ENCODE measurements at regions not wholly inside any gene's neighbourhood (a gene's known extent, or its start where the extent isn't known, plus 50 kb on each side); places are given as distances from the start of the nearest gene placed in this dataset.
"Not testable (repeated sequence)": the region's sequence is repeated elsewhere in the genome, so short reads cannot be mapped to it uniquely, and the experiment has no call there.

DNA sequence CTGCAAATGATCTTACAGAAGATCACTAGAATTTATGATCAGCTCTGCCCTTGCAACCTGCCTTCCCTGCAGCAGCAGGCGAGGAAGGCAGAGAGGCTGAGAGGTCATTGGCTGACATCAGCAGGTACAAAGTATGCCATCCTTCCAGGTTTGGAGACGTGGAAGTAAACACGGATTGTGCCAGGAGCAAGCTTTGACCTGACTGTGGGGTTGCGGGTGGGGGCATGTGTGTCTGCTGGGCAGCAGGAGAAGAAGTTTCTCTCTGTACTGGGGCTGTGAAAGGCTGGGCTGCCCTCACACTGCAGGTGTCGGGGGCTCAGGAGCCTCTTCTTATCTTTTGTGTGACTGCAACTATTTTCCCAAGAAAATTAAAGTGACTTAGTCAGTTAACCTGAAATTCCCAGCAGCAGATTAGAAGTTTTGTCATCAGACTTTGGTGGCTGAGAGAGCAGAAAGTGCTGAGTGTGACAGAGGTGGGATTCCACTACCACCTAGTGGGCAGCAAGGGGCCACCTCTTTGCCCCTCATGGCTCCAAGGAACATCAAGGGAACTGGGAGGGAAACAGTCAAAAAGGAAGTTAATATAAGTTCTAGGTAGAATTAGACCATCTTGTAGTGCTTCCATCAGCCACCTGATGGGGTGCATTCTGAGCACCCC lies 565.9 kb downstream of the ETS1 start:
- no peak for DNase-seq

DNA sequence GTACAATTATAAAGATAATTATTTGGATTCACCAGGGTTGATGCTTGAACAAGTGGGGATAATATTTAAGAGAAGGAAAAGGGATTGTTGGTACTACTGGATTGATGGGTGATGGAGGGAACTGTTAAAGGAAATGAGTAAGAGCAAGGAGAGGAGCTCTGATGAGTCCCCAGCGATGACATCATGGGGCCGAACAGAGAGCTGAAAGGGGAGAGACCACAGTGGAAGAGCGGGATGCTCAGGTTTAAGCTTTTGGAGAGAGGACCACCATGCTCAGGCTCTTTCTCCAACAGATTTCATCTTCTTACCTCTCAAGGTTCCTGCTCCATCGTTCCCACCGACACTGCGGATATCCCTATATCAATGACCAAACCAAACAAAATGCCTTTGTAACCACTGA lies 568.7 kb downstream of the ETS1 start:
- no peak for DNase-seq

DNA sequence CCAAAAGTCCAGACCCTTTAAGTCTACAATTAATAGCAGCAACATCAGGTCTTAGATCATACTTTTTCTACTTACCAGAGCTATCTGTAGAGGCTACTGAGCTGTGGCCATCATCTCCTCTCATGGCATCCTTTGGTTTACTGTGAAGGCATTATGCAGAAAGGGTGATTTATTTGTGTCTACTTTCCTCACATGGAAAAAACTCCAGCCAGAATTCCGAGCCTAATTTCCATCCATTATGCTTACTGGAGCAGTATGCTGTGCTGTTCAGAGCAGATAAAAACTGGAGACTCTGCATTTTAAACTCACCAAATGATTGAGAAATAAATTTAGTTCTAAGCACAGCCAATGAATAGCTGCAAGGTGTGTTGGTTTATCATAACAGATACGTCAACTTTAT lies 581.8 kb downstream of the ETS1 start:
- DNase-seq: no peak

DNA sequence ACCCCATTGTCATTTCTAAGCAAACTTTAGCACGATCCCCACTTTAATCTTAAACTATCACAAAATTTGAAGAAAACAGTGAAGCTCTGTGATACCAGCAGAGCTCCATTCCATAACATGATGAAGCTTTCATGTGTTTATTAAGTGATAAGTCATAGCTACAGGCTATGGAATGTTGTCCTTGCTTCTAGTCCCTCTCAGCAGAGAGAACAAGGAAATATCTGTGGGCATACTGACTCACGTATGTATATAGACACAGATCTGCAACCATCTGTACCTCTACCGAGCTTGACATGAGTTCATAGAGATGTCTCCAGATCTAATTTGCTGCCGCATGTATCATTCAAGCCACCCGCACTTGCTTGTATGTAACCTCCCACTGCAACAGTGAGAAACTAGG lies 588.9 kb downstream of the ETS1 start:
- no peak for DNase-seq

DNA sequence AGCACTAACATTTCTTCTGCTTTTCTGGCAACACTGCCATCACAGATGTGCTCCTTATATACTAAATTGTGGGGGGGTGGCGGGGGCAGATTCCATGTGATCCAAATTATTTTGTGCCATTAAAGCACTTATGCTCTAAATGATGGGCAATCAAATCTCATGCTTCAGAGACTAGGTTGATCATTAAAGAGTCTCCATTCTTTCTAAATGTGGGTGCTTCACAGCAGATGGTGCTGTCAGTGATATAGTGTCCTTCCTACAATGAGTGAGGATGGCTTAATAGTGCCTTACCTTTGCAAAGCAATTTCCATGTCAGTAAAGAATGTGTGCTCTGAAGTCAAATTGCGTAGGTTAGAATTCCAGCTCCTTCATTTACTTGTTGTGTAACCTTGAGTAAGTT lies 589.8 kb downstream of the ETS1 start:
- no peak for DNase-seq

DNA sequence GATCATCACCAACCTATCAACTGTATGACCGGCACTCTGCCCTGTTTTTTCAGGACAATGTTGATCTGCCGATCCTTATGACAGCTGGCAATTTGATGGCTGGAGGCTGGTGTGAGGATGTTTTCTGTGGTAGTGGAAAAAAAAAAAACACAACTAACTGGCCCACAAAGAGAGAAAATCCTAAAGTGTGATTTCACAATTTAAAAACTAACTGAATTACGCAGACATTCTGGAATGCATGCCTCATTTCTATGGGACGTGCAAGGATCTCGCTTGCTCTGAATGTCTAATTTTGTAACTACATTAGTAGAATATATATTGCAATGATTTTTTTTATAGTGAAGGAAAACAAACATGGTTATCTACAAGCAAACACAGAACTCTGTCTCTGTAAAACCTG lies 590.5 kb downstream of the ETS1 start:
- DNase-seq: no peak

DNA sequence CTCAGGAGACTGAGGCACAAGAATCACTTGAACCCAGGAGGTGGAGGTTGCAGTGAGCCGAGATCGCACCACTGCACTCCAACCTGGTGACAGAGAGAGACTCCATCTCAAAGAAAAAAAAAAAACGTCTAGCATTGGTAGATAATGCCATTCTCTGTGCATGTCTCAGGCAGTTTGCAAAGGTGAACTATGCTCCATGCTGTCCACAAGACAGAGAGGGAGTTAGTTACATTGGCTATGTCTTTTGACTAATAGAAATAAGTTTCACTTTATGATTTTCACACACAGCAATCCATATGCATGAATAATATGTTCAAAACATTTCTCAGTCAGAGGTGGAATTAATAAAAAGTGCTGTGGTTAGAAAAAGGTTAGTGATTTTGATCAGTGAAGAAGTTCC lies 591.4 kb downstream of the ETS1 start:
- DNase-seq: no peak

DNA sequence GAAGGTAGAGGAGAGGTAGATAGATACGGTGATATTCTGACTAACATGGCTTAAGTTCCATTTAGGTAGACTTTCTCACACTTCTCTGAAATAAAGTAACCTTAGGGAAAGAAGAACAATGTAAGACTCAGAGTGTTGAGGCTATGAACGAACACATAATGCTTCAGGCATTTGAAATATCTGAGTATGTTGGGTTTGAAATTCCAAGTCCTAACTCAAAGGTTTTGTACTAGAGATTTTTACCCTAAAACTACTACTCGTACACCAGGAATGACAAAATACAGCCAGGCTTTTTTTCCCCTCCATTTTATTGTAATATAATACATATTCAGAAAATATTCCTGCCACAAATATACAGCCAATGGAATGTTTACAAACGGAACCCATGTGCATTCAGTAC lies 592.6 kb downstream of the ETS1 start:
- DNase-seq: no peak

DNA sequence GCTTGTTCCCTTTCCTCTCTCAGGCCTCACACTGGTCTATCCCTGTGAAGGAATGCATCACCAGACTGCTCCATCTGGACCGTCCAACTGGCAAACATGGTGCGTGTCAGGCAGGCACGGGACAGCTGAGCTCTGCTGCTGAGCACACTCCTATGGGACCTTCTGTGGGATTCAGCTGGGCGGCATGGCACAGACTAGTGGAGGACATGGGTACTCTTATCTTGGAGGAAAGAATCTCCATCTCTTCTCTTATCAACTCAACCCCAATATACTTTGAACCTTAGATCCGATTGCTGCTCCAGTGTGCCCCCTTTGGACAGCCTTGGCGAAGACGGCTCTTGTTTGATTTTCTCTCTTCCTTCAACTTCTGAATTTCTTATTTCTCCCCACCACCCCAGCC lies 593.6 kb downstream of the ETS1 start:
- DNase-seq: no peak

DNA sequence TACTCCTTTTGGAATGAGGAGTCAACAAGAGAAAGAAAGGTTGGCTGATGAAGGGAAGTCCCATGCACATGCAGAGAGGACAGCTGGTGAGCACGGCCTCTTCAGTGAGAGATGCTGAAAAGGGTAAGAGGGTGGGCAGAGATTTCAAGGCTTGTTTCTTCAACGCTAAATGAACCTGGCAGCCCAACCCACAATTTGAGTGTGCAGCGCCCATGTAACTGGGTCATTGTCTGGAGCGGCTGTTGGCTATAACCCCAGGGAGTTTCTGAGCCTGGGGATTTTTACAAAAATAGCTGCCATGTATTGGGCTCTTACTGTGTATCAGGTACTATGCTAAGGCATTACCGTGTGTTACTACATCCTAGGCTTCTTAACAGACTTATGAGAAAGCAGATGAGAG lies 594.1 kb downstream of the ETS1 start:
- DNase-seq: no peak

DNA sequence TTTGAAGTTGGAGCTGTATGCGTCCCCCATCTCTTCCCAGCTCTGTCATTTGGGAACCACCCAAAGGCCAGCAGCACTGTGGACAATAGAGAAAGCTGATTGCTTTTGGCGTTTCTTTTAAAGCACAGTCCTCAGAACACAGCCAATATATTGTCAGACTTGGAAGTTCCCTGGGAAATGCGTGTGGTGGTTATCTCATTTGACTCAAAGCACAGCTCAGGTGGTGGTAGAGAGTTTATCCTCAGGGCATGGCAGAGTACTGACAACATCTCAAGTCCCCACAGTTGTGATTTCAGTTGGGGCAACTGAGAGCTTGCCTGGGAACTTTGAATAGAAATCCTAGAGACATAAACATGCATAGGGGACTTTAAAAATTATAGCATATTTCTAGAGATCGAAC lies 601.3 kb downstream of the ETS1 start:
- DNase-seq: no peak

DNA sequence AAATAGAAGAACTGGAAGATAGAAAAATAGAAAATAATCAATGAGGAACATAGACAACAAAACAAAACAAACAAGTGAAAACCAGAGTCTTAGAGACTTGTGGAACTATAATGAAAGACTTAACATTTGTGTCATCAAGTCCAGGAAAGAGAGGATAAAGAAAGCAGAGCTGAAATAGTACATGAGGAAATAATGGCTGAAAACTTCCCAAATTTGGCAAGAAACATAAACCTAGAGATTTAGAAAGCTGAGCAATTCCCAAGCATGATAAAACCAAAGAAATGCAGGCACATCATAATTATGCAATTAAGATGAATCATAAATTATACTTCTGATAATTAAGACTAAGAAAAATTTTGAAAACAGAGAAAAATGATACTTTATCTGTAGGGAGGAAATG lies 614.5 kb downstream of the ETS1 start:
- DNase-seq: no peak

DNA sequence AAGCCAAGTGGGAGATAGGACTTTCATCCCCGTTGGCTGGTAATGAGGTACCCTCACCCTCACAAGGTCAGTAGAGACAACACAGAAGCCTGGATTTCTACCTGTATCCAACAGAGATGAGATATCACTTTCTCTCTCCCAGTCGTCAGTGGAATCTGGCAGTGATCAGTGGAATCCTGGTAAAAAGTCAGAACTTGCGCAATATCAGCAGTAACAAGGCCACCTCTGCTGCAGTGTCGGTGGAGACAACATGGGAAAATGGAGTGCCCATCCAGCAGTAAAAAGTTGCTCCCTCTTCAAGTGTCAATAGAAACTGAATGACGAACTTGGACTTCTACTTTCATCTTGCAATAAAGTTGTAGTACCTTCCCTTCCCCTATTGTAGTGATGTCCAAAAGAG lies 615.9 kb downstream of the ETS1 start:
- DNase-seq: no peak

DNA sequence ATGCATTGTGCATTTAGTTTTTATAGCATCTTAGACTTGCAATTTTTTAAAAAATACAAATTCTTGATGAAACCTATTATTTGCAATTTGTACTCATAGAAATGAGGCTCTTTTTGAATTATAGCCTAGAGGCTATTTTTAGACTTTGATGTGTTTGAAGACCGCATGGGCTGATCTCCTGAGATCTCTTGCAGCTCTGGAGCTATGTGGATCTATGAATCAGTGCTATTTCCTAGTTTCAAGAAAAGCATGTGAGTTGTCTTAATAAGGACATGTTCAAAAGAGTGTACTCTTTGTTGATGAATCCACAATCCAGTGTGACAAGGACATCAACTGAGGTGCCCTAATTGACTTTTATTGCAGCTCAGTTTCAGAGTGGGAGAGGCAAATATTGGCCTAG lies 620.5 kb downstream of the ETS1 start:
- DNase-seq: no peak

DNA sequence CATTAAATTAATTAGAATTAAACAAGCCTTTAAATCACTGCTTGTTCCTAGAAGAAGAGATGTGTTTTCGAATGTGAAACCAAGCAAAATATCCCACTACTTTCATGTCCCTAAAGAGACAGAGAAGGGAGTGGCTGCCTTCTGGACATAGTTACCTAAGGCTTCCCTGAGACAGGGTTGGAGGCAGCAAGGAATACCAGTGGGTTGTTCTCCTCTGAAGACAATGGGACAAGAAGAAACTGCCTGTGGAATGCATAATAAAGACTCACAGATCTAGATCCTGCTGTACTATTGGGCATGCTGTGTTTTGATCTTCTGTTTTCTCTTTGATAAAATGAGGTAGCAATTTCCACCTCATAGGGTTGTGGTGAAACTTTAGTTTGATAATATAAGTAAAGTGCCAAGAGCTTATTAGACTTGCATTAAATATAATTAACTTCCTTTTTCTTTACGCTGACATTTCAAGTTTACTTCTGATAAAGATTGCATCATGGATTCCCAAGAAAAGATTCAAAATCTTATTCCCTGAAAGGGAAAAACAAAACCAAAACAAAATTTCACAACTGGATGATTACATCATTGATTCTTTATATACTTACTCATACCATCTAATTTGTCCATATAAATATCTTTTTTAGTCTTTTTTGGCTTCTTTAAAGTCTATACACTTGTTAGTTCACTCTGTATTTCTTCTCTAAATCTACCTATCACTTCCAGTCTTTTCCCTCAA lies 621.3 kb downstream of the ETS1 start:
- no peak for DNase-seq

DNA sequence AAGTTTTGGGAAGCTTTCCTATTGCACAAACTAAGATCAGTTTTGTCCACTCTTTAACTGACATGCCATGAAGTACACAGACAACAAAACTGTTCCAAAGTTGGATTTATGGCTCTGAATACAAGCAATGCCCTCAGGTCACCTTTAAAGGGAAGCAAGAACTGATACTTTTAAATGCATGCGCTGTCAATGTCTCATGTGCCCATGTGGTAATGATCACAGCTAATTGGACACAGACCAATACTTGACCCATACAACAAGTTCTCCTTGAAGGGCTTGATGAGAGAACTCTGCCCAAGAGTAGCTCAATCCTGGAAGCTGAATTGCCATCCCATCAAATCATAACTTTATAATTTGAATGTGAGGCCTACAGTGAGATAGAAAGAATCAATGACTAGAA lies 624.9 kb downstream of the ETS1 start:
- DNase-seq: no peak

DNA sequence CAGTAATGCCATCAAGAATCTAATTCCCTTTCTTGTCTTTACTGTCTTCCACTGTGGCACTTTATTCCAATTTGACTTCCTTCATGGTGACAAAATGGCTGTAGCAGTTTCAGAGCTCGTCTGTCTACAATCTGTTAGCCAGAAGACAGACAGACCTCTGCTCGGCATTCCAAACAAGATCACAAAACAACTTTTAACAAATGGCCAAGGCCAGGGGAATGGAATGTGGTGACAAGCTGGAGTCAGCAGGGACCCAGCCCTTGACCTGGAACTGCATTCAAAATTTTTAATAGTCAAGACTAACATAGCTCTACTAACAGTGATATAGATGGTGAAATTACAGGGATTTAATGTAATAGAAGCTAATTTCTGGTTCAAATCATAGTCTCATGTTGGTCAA lies 637.2 kb downstream of the ETS1 start:
- DNase-seq: no peak

DNA sequence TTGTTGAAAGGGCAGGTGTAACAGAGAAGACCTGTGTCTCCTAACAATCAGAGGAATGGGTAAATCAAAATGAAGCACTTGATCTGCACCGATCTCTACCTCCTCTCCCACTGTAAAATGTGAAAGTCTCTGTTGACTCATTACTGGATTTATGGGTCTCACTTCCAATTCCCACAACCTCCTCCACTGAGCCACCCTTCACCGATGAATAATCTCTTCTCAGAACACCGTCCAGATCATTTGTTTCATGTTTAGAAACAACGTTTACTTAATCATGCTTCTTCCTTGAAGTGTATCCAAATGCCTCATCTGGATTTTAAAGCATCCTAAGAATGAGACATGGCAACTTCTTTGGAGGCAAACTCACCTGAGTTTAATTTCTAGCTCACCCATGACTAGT lies 643.6 kb downstream of the ETS1 start:
- DNase-seq: no peak

DNA sequence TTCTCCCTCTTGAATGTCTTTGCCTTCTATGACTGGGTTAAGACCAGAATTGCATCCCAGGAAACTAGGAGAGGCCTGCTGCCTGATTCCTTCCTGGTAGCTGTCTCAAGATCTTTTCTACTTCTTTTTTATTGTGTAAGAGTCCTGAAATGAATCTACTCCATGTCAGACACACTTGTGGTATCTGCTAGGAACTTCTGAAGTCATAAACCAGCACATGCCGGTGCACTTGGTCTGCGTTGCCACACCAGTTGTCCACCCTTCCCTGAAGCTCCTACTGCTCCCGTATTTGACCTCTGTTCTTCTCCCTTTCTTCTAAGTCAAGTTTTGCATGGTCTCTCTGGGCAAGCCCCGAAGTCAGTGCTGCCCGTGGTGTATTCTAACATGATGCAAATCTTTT lies 644.2 kb downstream of the ETS1 start:
- DNase-seq: no peak

DNA sequence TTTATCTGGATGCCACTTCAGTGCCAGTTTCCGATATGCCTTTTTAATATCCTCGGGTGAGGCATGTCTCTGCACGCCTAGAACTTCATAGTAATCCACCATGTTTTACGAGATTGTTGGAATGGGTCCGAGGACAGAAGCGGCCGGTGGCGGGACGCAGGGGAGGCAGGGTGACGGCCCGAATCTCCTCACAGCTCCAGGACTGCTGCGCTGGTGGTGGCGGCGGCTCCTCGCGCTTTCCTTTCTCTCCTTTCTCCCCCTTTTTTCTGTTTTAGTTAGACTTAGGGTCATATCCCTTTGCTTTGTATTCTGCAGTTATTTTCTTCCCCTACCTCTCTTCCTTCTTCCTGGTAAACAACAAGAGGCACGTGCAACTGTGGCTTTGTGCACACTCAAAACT lies 645.8 kb downstream of the ETS1 start:
- not testable (repeated sequence) for DNase-seq

DNA sequence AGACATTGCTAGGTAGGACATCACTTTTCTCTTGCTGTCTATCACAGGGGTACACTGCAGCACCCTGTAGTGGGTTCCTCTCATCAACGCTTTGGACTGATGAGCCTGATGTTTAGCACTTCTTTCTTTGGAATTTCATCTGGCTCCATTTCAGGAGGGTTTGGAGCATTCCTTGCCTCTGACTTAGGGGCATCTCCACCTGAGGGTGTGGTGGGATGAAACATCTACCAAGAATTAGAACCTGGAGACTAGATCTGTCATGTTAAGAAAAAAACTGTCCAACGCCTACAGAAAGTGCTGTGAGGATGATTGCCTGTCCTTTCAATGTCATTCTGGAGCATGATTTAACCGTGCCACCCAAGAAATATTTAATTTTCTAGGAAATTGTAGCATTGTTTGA lies 648.4 kb downstream of the ETS1 start:
- DNase-seq: no peak

DNA sequence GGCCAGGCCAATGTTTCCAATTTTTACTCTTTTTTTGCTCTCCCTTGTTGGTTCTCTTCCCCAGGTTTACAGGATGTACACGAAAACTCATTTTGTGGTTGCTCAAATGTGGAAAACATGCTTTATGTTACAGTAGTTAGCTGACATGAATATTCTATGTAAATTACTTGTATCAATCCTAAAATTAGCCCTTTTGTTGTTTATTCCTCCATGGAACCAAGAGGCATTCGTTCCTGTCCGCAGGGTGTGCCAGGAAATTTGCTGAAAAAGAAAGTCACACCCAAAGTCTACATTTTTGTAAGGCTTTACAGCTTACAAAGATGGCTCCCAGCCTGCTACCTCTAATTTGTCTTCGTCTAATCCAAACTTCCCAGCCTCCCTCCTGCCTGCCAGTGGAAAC lies 652.3 kb downstream of the ETS1 start:
- no peak for DNase-seq

DNA sequence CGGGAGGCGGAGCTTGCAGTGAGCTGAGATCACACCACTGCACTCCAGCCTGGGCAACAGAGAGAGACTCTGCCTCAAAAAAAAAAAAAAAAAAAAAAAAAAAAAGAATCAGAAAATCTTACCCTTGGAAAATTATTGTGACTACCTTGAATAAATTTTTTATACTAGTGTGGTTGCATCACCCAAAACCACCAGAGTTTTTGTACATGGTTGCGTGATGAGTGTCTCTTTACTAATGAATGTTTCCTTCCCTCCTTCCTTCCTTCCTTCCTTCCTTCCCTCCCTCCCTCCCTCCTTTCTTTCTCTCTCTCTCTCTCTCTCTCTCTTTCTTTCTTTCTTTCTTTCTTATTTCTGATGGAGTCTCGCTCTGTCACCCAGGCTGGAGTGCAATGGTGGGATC lies 653.4 kb downstream of the ETS1 start:
- DNase-seq: not testable (repeated sequence)

DNA sequence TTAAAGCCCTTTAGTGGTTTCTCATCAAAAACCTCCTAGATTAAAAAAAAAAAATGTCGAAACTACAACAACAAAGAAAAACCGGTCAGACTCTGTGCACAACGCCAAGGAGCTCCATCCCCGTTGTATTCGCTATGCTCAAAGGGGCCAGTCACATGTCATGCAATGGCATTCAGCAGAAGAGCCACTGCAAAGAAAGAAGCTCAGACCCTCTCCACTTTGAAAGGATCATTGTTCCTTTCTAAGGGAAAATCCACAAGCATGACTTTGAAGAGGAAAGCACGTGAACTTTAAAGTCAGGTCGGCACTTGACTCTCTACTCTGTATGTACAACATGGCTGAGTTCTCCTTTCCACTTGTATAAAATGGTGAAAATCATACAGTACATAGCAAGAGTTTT lies 655.6 kb downstream of the ETS1 start:
- no peak for DNase-seq

DNA sequence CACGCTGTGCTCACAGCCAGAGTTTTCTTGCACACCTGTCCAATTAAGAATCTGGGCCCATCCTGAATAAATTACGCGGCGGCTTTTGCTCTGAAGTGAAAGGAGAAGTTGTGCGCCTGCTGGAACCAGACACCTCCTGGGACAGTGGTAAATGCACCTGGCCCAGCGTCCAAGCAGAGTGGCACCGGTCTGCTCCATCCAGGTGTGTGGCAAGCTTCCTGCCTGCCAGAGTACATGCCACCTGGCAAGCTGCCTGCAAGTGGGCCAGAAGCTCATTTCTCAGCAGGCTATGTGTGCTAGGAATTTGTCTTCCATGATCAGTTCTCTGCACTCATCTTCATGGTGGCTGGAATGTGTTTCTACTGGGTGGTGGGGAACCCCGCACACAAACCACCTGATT lies 660.6 kb downstream of the ETS1 start:
- no peak for DNase-seq
